Activated T-helper 17 cell treated with anti-CD3 and anti-CD28 coated beads, Interleukin-2, amount 50 U/mL, for 72 hours (primary cell): ENCODE measurements at regions not wholly inside any gene's neighbourhood (a gene's known extent, or its start where the extent isn't known, plus 50 kb on each side); places are given as distances from the start of the nearest gene placed in this dataset.
"Not testable (repeated sequence)": the region's sequence is repeated elsewhere in the genome, so short reads cannot be mapped to it uniquely, and the experiment has no call there.

Experiments
- ATAC-seq: fragments of 150-1000 bp; cut with Tn5 transposase; replicated peaks from 2 replicates; pipeline ENCODE4 v1.10.0; 2021; ENCODE audit warnings: mild to moderate bottlenecking, moderate library complexity
- H3K27ac Mint-ChIP-seq: one replicate; pipeline ENCODE4 v1.8.0; 2022; ENCODE audit warnings: mixed read lengths
- H3K27me3 Mint-ChIP-seq: one replicate; pipeline ENCODE4 v1.8.0; 2022; ENCODE audit warnings: mixed read lengths
- H3K36me3 Mint-ChIP-seq: one replicate; pipeline ENCODE4 v1.8.0; 2022; ENCODE audit warnings: low read depth, mild to moderate bottlenecking, mixed read lengths
- H3K4me1 Mint-ChIP-seq: one replicate; pipeline ENCODE4 v1.8.0; 2022; ENCODE audit warnings: mixed read lengths
- H3K4me3 Mint-ChIP-seq: one replicate; pipeline ENCODE4 v1.8.0; 2022; ENCODE audit warnings: mild to moderate bottlenecking, mixed read lengths
- H3K9me3 Mint-ChIP-seq: one replicate; pipeline ENCODE4 v1.8.0; 2022; ENCODE audit warnings: mixed read lengths

DNA sequence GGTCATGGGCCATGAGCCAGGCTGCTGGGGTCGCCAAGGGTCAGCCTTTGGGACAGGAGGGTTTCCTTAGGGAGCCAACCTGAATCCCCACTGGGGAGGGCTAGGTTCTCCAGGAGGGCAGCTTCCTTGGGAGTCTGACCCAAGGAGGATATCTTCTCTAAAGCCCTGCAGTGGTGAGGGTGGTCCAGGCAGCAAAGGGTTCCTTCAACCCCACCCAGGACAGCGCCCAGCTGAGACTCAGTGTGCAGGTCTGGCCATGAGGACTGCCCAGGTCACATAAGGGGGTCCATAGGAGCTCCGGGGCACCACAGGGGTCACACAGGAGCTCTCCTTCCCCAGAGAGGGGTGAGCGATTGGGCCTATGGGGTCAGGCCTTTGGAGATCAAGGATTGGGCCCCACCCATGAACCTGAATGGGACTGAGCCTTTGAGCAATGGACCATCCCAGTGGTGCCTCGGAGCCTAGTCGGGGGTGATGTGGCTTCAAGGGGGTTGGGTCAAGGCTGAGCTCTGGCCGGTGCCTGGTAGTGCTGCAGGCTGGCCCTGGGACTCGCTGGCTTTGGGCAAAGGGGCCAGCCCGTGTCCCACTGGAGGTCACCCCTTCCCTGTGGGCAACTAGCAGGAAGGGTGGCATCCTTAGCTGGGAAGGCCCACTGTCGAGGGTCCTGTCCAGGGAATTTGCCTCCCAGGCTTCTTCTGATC is 216.5 kb downstream of the SNRPN start:
- no peak overlapping the region for H3K27ac Mint-ChIP-seq
- H3K27me3 Mint-ChIP-seq: no peaks in the 10 kb centered on the region
- H3K36me3 Mint-ChIP-seq: no peaks in the 10 kb centered on the region
- peaks cover 8% of the 10 kb centered on the region for H3K9me3 Mint-ChIP-seq
- no peak overlapping the region for H3K4me3 Mint-ChIP-seq
- no peak for ATAC-seq
- H3K4me1 Mint-ChIP-seq: no peaks in the 10 kb centered on the region

DNA sequence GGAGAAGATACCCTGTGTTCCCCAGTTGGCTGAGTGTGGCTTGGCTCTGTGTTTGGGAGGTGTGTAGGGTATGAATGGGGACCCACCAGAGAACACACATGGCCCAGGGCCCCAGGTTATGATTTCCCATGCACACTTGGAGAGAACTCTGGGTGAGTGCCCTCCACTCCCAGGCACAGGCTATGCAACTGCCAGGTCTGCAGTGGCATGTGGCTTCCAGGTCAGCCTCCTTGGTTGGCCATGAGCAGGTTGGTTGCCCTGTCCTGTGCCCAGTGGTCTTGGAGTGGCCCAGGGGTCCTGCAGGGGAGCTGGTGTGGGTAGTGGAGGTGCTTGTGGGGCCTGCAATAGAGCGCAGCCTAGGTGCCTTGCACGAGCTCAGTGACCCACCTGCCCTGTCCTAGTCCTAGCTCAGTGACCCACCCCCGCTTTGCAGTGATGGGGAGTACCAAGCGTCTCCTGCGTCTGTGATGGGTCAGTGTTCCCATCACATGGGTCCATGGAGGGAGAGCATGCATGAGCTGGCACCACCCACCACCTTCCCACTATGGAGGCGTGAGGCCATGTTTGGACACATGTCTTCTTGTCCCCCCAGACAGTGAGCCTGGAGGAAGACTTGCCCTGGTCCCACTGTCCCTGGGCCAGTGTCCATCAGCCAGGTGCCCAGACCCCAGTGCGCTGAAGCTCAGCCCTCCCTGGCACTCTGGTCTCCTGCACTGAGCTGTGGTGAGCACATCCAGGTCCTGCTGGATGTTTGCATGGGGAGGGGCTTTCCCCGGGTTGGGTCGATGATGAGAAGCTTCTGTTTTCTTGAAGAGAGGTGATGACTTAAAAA is 217.3 kb downstream of the SNRPN start:
- Mint-ChIP-seq H3K4me1 (no peaks in the 10 kb centered on the region), H3K9me3 (peaks cover 8% of the 10 kb centered on the region), H3K27me3 (no peaks in the 10 kb centered on the region), H3K27ac (no peak overlapping the region), H3K36me3 (no peaks in the 10 kb centered on the region), H3K4me3 (no peak overlapping the region)
- ATAC-seq: no peak

- H3K4me3 Mint-ChIP-seq: no peak overlapping the region
- no peaks in the 10 kb centered on the region for H3K4me1 Mint-ChIP-seq
- no peaks in the 10 kb centered on the region for H3K27me3 Mint-ChIP-seq
- no peaks in the 10 kb centered on the region for H3K36me3 Mint-ChIP-seq
- no peak for ATAC-seq
- no peak overlapping the region for H3K27ac Mint-ChIP-seq
- peaks cover 8% of the 10 kb centered on the region for H3K9me3 Mint-ChIP-seq
Observed at GRCh38 chr15:25172691-25173090, 217.9 kb downstream of the SNRPN start.

DNA sequence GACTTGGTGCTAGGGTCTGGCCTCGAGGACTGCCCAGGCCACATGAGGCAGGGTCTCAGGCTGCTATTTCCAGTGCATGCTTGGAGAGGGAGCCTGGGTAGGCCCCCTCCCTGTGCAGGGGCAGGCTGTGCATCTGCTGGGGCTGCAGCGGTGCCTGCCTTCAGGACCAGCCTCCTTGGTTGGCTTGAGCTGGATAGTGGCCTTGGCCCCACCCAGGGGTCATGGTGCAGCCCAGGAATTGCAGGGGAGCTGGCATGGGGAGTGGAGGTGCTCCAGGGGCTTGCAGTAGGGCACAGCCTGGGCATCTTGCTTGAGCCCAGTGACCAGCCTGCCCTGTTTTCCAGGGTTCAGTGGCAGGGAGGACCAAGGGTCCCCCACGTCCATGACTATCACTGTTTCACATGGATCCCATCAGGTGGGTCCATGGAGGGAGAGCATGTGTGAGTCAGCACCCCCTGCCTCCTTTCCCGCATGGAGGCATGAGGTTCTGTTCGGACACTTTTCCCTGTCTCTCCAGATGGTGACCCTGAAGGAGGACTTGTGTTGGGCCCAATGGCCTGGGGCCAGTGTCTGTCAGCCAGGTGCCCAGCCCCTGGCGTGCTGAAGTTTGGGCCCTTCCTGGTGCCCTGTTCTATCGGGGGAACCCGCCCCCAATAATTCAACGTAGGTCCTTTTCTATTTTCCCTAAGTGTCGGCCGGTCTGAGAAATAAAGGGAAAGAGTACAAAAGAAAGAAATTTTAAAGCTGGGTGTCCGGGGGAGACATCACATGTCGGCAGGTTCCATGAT is 218.6 kb downstream of the SNRPN start:
- Mint-ChIP-seq H3K27ac (no peak overlapping the region), H3K9me3 (peaks cover 8% of the 10 kb centered on the region), H3K36me3 (no peaks in the 10 kb centered on the region), H3K27me3 (no peaks in the 10 kb centered on the region), H3K4me3 (no peak overlapping the region), H3K4me1 (no peaks in the 10 kb centered on the region)
- no peak for ATAC-seq

DNA sequence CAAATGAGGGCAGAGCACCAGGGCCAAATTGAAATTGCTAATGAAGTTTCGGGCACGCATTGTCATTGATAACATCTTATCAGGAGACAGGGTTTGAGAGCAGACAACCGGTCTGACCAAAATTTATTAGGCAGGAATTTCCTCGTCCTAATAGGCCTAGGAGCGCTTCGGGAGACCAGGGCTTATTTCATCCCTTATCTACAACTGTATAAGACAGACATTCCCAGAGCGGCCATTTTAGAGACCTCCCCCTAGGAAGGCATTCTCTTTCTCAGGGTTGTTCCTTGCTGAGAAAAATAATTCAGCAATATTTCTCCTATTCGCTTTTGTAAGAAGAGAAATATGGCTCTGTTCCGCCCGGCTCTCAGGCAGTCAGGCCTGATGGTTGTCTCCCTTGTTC is 219.4 kb downstream of the SNRPN start:
- not testable (repeated sequence) for H3K36me3 Mint-ChIP-seq, H3K27ac Mint-ChIP-seq, H3K4me3 Mint-ChIP-seq, ATAC-seq, H3K9me3 Mint-ChIP-seq, H3K4me1 Mint-ChIP-seq, H3K27me3 Mint-ChIP-seq

GRCh38 chr15:25175033-25175788 is 220.4 kb downstream of the SNRPN start:
- Mint-ChIP-seq H3K27me3 (no peaks in the 10 kb centered on the region), H3K4me1 (no peaks in the 10 kb centered on the region), H3K27ac (no peak overlapping the region), H3K36me3 (no peaks in the 10 kb centered on the region), H3K4me3 (no peak overlapping the region), H3K9me3 (peaks cover 9% of the 10 kb centered on the region)
- no peak for ATAC-seq

DNA sequence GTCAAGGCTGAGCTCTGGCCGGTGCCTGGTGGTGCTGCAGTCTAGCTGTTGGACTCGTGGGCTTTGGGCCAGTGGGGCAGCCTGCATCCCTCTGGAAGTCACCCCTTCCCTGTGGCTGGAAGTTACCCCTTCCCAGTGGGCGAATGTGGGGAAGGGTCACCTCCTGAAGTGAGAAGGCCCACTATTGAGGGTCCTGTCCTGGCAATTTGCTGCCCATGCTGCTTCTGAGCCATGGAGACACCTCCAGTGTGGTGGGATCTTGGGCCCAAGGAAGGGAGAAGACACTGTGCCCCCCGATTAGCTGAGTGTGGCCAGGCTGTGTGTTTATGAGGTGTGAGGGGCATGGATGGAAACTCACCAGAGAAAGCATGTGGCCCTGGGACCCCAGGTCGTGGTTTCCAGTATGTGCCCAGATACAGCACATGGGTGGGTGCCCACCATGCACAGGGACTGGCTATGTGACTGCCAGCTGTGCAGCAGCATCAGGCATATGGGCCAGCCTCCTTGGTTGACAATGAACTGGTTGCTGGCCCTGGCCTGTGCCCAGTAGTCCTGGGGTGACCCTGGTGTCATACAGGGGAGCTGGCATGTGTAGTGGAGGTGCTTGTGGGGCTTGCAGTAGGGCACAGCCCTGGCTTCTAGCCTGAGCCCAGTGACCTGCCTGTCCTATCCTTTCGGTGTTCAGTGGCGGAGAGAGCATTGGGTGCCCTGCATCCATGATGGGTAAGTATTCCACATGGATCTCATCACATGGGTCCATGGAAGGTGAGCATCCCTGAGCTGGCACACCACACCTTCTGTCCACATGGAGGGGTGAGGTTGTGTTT is 221.2 kb downstream of the SNRPN start:
- no peak for ATAC-seq
- Mint-ChIP-seq H3K27ac (no peak overlapping the region), H3K27me3 (no peaks in the 10 kb centered on the region), H3K4me3 (no peak overlapping the region), H3K4me1 (no peaks in the 10 kb centered on the region), H3K9me3 (peaks cover 11% of the 10 kb centered on the region), H3K36me3 (no peaks in the 10 kb centered on the region)

DNA sequence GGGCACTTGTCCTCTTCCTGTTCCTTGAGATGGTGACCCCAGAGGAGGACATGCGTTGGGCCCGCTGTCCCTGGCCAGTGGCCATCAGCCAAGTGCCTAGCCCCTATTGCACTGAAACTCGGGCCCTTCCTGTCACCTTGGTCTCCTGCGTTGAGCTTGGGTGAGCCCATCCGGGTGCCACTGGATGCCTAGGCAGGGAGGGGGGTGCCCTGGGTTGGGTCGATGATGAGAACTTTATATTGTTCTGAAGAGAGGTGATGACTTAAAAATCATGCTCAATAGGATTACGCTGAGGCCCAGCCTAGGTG is 221.8 kb downstream of the SNRPN start:
- no peak for ATAC-seq
- H3K4me1 Mint-ChIP-seq: no peaks in the 10 kb centered on the region

GRCh38 chr15:25176991-25177954 is 222.5 kb downstream of the SNRPN start:
- Mint-ChIP-seq H3K4me3 (no peak overlapping the region), H3K4me1 (no peaks in the 10 kb centered on the region), H3K27me3 (no peaks in the 10 kb centered on the region), H3K27ac (no peak overlapping the region), H3K36me3 (no peaks in the 10 kb centered on the region), H3K9me3 (peaks cover 11% of the 10 kb centered on the region)
- no peak for ATAC-seq

More for the DNA sequence above, 221.8 kb downstream of the SNRPN start:
- H3K36me3 Mint-ChIP-seq: no peaks in the 10 kb centered on the region
- H3K4me3 Mint-ChIP-seq: no peak overlapping the region
- no peak overlapping the region for H3K27ac Mint-ChIP-seq
- peaks cover 11% of the 10 kb centered on the region for H3K9me3 Mint-ChIP-seq
- H3K27me3 Mint-ChIP-seq: no peaks in the 10 kb centered on the region

DNA sequence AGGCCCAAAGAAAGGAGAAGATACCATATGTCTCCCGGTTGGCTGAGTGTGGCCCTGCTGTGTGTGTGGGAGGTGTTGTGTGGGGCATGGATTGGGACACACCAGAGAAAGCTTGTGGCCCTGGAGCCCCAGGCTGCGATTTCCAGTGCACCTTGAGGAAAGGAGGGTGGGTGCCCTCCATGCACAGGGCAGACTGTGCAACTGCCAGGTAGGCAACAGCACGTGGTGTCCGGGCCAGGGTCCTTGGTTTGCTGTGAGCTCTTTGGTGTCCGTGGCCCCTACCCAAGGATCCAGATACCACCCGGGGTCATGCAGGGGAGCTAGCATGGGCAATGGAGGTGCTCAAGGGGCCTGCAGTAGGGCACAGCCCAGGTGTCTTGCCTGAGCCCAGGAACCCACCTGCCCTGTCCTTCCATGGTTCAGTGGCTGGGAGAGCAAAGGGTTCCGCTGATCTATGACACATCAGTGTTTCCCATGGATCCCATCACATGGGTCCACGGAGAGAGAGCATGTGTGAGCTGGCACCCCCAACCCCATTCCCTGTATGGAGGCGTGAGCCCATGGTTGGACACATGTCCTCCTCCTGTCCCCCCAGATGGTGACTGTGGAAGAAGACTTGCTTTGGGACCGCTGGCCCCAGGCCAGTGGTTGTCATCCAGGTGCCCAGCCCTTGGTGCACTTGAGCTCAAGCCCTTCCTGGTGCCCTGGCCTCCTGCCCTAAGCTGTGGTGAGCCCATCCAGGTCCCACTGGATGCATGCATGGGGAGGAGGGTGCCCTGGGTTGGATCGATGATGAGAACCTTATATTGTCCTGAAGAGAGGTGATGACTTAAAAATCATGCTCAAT is 223.4 kb downstream of the SNRPN start:
- no peak for ATAC-seq
- H3K27ac Mint-ChIP-seq: no peak overlapping the region
- peaks cover 11% of the 10 kb centered on the region for H3K9me3 Mint-ChIP-seq
- H3K27me3 Mint-ChIP-seq: no peaks in the 10 kb centered on the region
- H3K4me3 Mint-ChIP-seq: no peak overlapping the region
- H3K36me3 Mint-ChIP-seq: no peaks in the 10 kb centered on the region
- H3K4me1 Mint-ChIP-seq: no peaks in the 10 kb centered on the region

- no peak for ATAC-seq
- Mint-ChIP-seq H3K36me3 (no peaks in the 10 kb centered on the region), H3K27me3 (no peaks in the 10 kb centered on the region), H3K9me3 (peaks cover 11% of the 10 kb centered on the region), H3K4me3 (no peak overlapping the region), H3K27ac (no peak overlapping the region), H3K4me1 (no peaks in the 10 kb centered on the region)
Observed at GRCh38 chr15:25178835-25179672, 224.3 kb downstream of the SNRPN start.
